ENCODE measurements at regions not wholly inside any gene's neighbourhood (a gene's known extent, or its start where the extent isn't known, plus 50 kb on each side); places are given as distances from the start of the nearest gene placed in this dataset.
"Not testable (repeated sequence)": the region's sequence is repeated elsewhere in the genome, so short reads cannot be mapped to it uniquely, and the experiment has no call there.

DNA sequence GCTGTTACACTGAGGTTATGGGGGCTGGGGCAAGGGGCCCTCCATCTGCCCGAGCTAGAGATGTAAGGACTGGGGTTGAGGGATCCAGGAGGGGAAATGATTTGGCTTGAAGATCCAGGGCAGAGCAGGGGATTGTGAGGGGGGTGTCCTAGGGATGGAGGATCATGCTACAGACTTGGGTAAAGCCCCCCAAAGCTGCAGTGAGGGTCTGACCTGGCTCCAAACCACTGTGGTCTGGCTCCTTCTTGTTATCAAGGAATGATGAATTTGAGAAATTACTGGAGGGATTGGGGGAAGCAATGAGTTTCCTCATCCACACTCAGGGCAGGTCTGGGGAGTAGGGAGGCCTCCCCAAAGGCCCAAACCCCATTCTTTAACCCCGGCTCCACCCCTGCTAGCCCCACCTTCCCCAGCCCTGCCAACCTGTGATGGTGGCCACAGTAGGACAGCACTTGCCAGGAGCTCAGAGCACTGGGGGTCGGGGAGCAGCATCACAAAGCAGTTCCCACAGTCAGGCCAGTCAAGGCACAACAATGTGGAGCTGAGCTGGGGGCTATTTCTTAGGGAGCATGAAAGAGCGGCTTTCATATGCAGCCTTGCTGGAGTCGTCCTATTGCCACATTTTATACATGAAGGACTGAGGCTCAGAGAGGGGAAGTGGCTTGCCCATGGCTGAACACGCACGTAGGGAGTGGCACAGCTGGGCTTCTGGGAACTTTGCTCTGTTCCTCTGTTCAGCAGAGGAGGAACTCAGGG lies 165.5 kb downstream of the EFNB1 start:
- DNase-seq = no peak

- no peak for DNase-seq
Observed at GRCh38 chrX:68992821-68993397, 164.1 kb downstream of the EFNB1 start.

GRCh38 chrX:68991691-68992345 lies 163.0 kb downstream of the EFNB1 start:
- no peak for DNase-seq

DNA sequence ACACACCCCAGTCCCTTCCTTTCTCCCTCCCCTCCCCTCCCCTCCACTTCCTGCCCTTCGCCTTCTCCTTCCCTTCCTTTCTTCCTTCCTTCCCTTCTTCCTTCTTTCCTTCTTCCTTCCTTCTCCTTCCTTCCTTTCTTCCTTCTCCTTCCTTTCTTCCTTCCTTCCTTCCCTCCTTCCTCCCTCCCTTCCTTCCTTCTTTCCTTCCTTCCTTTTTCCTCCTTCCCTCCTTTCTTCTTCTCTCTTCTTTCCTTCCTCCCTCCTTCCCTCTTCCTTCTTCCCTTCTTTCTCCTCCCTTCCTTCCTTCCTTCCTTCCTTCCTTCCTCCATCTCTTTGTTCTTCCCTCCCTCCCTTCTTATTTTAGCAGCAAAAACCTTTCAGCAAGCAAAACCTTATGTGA lies 162.1 kb downstream of the EFNB1 start:
- no peak for DNase-seq

DNA sequence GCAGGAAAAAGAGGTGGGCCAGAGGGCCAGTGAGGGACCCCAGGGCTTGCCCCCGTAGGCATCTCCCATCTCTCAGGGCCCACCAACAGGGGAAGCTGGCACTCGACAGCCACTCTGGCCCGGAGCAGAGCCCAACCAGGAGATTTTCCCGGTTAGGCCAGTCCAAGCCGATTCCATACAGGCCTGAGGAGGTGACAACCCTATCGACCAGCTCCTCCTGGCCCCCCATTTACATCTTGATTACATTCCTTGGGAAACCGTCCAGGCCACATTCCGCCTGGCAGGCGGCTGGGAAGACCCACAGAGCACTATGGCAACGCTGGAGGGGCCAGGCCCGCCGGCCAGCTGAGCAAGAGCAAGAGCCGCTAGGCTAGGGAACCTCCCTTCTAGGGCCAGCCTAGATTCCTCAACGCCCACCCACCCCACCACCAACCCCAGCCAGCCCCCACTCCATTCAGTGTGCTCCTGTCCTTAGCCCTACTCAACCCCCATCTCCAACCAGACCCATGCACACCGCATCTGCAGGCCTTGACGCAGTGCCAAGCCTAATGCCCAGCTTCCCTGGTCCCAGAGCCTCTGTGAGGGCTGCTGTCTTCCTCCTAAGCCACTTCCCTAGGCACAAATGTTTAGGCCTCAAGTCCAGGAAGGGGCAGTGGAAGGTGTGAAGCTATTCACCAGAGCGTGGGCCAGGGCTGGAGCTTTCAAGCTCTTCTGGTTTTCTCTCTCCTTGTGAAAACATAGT lies 161.2 kb downstream of the EFNB1 start:
- no peak for DNase-seq

- no peak for DNase-seq
Observed at GRCh38 chrX:68989456-68989855, 160.6 kb downstream of the EFNB1 start.

DNA sequence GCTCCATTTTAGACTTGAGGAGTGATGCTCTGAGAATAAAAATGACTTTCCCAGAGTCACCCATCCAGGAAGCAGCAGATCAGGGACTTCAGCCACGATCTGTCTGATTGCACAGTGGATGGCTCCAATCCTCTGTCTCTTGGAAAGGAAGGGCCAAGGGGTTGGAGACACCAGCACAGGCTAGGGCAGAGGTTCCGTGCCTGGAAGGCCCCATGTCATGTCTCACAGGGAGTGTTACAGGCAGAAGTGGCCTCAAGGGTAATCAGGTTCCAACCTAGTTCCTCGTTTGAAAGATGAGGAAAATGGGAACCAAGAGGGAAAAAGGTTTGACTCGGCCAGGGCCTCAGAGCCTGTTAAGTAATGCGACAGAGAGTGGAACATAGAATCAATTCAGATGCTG lies 160.0 kb downstream of the EFNB1 start:
- DNase-seq = no peak

GRCh38 chrX:68985135-68985755 lies 156.4 kb downstream of the EFNB1 start:
- no peak for DNase-seq

DNA sequence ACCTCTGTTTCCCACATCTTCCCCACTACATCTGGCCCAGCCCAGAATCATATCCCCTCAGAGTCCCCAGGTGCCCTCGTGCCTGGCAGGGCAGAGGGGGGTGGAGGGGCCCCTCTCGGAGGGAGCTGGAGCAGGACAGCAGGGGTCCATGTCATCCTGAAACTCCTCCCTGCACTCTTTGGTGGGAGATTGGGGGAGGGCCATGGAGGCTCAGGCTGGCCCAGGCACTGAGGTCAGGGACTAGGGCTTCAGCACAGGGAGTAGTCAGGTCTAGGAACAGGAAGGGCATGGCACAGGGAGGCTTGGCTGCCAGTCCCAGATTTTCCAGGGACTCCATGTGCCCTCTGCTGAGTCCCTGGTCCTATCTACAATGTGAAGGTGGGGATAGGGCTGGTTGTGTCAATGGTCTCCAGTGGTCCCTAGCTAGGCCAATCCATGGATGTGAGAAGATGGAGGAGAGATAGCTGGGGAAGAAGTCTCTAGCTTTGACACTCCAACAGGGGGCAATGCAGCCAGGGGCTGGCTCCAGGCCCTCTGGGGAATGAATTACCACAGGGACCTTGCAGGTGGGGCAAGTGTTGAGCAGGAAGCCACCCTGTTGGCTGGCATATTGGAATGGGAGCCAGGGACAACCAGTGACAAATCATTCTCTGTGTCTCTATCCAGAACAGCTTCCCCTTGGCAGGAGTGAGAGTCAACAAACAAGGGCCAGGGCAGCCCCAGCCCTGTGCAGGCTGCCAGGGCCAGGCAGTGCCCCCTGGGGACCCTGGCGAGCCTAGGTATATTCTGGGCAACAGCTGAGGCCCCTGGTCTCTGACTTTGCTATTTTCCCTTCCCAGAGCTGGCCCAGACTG lies 154.4 kb downstream of the EFNB1 start:
- DNase-seq = no peak

DNA sequence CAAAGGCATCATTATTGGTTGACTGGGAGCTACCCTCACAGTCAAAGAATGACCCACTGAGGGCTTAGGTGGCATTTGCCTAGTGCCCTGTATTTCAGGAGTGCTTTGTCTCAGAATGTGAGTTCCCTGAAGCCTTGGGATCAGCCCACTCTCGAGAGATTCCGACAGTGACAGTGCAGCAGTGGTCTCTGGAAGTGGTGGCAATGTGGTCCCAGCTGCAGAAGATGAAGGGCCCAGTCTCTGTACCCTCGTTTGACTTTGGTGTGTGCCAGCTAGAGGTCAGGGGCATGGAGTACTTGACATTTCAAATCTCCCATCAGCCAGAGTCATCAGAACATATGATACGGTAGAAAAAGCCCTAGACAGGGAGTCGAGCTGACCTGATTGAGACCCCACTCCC lies 153.7 kb downstream of the EFNB1 start:
- no peak for DNase-seq

DNA sequence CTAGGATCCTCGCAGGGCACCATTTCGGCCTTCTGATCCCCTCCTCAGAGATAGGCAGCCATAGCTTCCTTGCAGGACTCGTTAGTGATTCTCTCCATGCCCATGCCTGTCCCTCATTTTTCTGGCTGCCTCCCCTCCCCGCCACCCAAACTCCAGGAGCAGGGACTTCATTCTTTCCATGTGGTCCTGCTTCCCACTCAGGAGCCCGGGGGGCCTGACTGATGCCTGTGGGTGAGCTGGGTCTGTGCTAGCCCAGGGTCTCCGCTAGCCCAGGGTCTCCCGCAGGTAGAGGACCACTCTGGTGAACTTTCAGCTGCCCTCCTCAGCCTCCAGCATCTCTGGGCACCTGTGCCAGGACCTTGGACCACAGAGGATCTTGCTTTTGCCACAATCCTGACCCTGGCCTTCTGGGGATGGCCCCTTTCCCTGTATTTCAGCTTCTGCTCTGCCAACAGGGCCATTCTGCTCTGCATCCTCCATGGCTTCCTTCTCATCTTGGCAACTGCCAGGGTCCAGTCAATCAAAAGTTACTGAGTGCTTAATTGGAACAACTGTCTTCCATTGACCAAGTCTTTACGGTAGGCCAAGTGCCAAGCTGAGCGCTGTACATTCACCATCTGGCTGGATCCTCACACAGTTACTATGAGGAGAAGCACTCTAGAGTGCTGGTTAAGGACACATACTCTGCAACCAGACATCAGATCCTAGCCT lies 152.2 kb downstream of the EFNB1 start:
- DNase-seq = no peak

GRCh38 chrX:68978655-68979054 lies 149.8 kb downstream of the EFNB1 start:
- no peak for DNase-seq

DNA sequence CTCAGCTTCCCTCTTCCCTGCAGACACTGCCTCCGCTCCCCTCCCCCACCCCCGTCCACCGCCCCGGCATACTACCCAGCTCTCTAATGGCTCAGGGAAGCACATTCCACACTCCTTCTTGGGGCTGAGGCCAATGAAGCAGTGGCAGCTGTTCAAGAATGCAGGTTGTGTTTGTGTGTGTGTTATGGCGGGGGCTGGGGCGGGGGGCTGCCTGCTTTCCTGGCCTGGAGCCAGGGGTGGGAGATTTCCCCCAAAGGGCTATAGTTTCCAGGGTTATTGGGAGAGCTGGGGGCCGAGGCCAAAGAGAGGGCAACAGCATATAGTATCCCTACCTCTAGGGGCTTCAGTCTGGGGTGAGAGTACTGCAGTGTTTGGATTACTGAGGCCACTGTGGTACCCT lies 149.4 kb downstream of the EFNB1 start:
- no peak for DNase-seq

DNA sequence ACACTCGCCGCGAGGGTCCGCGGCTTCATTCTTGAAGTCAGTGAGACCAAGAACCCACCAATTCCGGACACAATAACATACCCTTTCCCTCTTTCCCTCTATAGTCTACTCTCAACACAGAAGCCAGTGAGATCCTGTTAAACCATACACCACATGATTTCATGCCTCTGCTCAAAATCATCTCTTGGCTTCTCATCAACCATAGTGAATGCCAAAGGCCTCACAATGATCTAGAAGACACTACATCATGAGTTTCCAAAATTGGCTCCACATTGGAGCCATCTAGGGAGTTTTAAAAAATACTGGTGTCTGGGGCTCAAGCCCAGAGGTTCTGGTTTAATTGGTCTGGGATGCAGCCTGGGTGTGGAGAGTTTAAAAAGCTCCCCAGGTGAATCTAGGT lies 124.5 kb downstream of the EFNB1 start:
- DNase-seq = no peak

GRCh38 chrX:68951942-68952619 lies 123.3 kb downstream of the EFNB1 start:
- not testable (repeated sequence) for DNase-seq

- no peak for DNase-seq
Observed at GRCh38 chrX:68950937-68951336, 122.1 kb downstream of the EFNB1 start.

DNA sequence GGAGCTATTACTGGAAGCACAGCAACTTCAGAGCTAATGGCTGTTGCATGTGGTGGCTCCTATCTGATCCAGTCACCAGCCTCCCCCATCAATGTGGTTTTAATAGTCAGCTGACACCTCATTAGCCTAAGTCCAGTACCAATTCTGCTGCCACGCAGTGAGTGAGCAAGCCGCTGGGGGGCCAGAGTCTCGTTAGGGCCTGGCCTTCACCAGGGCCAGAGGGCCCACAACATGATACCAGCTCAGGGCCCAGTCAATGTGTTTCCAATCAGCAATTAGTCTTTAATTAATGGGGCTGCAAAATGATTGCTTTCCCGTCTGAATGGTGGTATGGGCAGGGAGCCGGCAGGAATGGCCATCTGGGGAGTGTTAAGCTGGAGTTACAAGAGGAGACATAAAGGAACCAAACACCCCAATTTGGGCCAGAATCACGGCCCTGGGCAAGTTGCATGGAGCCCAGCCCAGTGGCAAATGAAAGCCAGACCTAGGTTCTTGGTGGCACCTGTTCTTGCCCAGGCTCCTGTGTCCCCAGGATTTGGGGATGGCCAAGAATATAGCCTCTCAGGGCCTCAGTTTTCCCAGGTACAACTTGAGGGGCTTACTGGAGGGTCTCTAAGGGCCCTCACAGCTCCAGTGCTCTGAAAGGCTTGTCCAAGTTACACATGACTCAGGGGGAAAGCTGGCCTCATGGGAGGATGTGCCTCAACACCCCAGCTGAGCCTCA lies 119.2 kb downstream of the EFNB1 start:
- no peak for DNase-seq

DNA sequence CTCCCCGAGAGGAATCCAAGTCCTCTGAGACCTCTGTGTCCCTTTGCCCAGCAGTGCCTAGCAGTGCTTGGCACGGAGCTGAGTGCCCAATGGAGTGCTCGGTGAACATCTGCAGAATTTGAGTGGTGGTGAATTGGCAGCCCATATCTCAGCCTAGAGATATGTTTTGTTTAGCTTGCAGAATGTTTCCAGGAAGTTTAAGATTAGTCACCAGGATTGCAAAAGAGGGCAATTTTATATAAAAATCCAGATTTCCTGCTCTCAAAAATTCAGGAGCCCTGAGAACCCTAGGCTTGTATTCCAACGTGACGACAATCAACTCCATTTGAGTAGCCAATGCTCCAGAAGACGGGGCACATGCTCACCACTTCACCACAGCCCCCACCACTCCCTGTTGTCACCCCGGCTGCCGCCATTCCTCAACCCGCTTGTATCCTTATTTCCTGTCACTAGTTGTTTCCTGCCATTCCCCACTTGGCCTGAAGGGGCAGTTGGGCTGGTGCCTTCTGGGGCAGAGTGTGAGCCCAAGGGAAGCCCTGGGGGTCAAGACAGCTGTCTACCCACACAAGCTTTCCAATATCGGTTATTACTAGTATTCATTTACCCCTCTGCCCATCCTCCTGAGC lies 116.9 kb downstream of the EFNB1 start:
- no peak for DNase-seq

GRCh38 chrX:68945081-68945602 lies 116.3 kb downstream of the EFNB1 start:
- no peak for DNase-seq
